ENCODE measurements at regions not wholly inside any gene's neighbourhood (a gene's known extent, or its start where the extent isn't known, plus 50 kb on each side); places are given as distances from the start of the nearest gene placed in this dataset.
A peak's percentile ranks its signal among the peaks of the same experiment; 100 is the strongest.
"Not testable (repeated sequence)": the region's sequence is repeated elsewhere in the genome, so short reads cannot be mapped to it uniquely, and the experiment has no call there.

DNA sequence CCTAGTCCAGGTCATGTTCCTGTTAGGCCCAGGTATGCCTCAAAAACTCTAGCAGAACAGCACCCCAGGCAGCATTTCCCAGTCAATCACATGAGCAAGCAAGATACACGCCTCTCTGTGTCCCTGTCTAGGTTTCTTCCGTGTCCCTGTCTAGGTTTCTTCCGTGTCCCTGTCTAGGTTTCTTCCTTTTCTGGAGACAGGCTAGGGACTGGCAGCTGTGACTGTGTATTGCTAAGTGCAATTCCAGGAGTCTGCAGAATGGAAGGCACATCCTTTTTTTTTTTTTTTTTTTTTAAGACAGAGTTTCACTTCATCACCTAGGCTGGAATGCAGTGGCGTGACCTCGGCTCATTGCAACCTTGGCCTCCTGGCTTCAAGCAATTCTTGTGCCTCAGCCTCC lies 77.6 kb downstream of the SETD4 start:
- Histone ChIP-seq H3K27me3 (ENCODE audit: control insufficient read depth, insufficient read depth, low read length) (no peaks in the 10 kb centered on the region), H3K4me1 (ENCODE audit: control insufficient read depth, insufficient read depth, low read length) (peaks cover 39% of the 10 kb centered on the region), H3K9me3 (ENCODE audit: control insufficient read depth, low read length) (no peaks in the 10 kb centered on the region), H3K4me3 (ENCODE audit: low read length) (no peak overlapping the region), H3K9ac (ENCODE audit: low read length) (no peak overlapping the region), H3K36me3 (ENCODE audit: control insufficient read depth, insufficient read depth, low read length) (no peaks in the 10 kb centered on the region)

DNA sequence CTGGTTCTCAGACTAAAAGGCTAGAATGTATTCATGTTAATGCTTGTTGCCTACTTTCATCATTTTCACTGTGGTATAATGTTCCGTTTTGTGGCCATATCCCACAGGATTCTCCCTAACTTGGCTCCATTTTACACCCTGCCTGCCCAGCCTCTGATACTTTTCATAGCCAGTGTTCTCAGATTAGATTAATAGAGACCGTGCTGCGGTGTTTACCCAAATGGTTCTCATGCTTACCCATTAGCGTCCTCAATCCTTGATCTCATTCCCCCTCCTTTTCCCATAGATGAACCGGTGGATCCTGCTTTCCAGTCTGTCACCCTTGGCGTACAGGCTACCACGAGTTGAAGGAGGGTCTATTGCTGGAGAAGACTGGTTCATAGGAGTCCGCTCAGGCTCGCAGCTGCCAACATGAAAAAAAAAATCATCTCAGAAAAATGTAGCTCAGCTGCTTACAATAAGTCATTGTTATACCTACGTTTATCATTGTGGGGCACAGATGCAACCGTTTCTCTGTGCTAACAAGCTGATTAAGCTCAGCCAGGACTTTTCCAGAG lies 78.7 kb downstream of the SETD4 start:
- H3K36me3 ChIP-seq (ENCODE audit: control insufficient read depth, insufficient read depth, low read length): no peaks in the 10 kb centered on the region
- peaks cover 30% of the 10 kb centered on the region for H3K4me1 ChIP-seq (ENCODE audit: control insufficient read depth, insufficient read depth, low read length)
- H3K4me3 ChIP-seq (ENCODE audit: low read length): no peak overlapping the region
- H3K27me3 ChIP-seq (ENCODE audit: control insufficient read depth, insufficient read depth, low read length): no peaks in the 10 kb centered on the region
- no peaks in the 10 kb centered on the region for H3K9me3 ChIP-seq (ENCODE audit: control insufficient read depth, low read length)
- peak overlapping the region; percentile 19 for H3K9ac ChIP-seq (ENCODE audit: low read length)

DNA sequence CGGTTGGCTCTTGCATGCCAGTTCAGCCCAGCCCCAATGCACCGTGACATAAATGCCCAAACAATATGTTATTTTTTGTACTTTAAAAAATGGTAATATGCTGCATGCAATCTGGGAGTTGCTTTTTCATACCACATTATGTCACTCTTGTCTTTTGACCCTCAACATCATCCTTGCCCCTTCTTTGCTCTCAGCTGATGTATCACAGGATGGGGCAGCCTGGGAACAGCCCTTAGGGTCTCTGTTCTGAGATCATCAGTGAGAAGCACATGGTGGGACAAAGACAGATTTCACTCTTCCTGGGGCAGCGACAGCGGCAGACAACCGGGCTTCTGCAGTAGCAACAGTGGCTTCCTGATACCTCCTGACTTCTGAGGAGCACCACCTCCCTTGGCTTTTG lies 79.5 kb downstream of the SETD4 start:
- Histone ChIP-seq H3K27me3 (ENCODE audit: control insufficient read depth, insufficient read depth, low read length) (no peaks in the 10 kb centered on the region), H3K9me3 (ENCODE audit: control insufficient read depth, low read length) (no peaks in the 10 kb centered on the region), H3K36me3 (ENCODE audit: control insufficient read depth, insufficient read depth, low read length) (no peaks in the 10 kb centered on the region), H3K4me3 (ENCODE audit: low read length) (no peak overlapping the region), H3K4me1 (ENCODE audit: control insufficient read depth, insufficient read depth, low read length) (peaks cover 28% of the 10 kb centered on the region), H3K9ac (ENCODE audit: low read length) (no peak overlapping the region)

DNA sequence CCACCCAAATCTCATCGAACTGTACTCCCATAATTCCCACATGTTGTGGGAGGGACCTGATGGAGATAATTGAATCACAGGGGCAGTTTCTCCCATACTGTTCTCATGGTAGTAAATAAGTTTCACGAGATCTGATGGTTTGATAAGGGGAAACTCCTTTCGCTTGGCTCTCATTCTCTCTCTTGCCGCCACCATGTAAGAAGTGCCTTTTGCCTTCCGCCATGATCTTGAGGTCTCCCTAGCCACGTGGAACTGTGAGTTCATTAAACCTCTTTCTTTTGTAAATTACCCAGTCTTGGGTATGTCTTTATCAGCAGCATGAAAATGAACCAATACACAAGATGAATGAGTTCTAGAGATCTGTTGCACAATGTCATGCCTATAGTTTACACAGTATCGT lies 82.5 kb downstream of the SETD4 start:
- H3K9ac ChIP-seq (ENCODE audit: low read length); H3K9me3 ChIP-seq (ENCODE audit: control insufficient read depth, low read length); H3K36me3 ChIP-seq (ENCODE audit: control insufficient read depth, insufficient read depth, low read length); H3K27me3 ChIP-seq (ENCODE audit: control insufficient read depth, insufficient read depth, low read length); H3K4me3 ChIP-seq (ENCODE audit: low read length): not testable (repeated sequence)
- peaks cover 29% of the 10 kb centered on the region for H3K4me1 ChIP-seq (ENCODE audit: control insufficient read depth, insufficient read depth, low read length)

DNA sequence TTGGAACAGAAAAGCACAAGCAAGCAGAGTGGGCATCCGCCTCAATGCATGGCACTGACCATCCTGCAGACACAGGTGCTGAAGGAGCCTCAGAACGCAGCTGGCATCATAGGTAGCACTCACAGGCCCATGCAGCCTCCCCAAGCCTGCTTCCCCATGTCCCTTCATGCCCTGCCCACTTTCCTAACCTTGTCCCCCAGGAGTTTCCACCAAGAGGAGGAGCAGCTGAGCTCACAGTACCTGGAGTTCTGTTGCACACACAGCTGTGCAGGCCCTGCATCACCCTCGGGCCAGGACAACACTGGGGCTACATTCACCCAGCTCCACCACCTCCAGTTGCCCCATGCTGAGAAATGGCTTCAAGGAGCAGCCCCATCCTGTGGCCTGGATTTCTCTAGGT lies 83.4 kb downstream of the SETD4 start:
- H3K9ac ChIP-seq (ENCODE audit: low read length): no peak overlapping the region
- H3K27me3 ChIP-seq (ENCODE audit: control insufficient read depth, insufficient read depth, low read length): no peaks in the 10 kb centered on the region
- peaks cover 27% of the 10 kb centered on the region for H3K4me1 ChIP-seq (ENCODE audit: control insufficient read depth, insufficient read depth, low read length)
- H3K4me3 ChIP-seq (ENCODE audit: low read length): no peak overlapping the region
- H3K9me3 ChIP-seq (ENCODE audit: control insufficient read depth, low read length): no peaks in the 10 kb centered on the region
- H3K36me3 ChIP-seq (ENCODE audit: control insufficient read depth, insufficient read depth, low read length): no peaks in the 10 kb centered on the region

DNA sequence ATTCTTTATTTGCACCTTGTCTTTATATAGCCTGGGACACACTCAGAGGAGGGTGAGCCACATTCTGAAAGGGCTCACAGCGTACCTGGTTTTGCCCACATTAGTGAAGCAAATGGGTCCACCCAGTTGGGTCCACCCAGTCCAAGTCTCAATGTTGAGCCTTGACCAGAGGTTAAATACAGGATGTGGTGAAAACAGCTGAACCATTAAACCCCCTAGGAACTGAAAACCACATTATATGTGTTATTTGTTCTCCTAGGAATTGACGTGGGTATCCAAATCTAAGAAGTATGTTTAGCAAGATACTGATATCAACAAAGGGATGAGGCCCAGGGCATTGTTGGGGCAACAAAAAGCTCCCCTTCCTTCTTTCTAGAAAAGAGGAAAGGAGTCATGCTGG lies 83.8 kb downstream of the SETD4 start:
- Histone ChIP-seq H3K27me3 (ENCODE audit: control insufficient read depth, insufficient read depth, low read length) (no peaks in the 10 kb centered on the region), H3K9me3 (ENCODE audit: control insufficient read depth, low read length) (no peaks in the 10 kb centered on the region), H3K9ac (ENCODE audit: low read length) (no peak overlapping the region), H3K36me3 (ENCODE audit: control insufficient read depth, insufficient read depth, low read length) (no peaks in the 10 kb centered on the region), H3K4me3 (ENCODE audit: low read length) (no peak overlapping the region), H3K4me1 (ENCODE audit: control insufficient read depth, insufficient read depth, low read length) (peaks cover 24% of the 10 kb centered on the region)

DNA sequence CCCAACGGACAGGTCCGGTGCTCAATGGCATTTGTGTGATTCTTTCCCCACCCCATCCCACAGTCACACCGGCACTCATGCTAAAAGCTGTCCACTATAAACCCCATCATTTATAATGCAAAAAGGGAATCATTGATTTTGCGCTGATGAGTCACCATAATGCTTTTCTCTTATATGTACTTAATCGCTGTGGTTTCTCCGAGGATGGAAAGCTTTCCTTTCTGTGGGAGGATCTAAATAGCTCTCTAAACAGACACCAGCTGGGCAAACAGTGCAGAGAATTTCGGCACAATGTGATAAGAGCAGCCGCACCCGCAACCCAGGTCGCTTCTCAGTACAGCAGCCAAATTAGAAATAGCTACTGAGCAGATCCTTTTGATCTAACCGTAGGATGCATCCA lies 85.6 kb downstream of the SETD4 start:
- Histone ChIP-seq H3K4me3 (ENCODE audit: low read length) (no peak overlapping the region), H3K9ac (ENCODE audit: low read length) (no peak overlapping the region), H3K4me1 (ENCODE audit: control insufficient read depth, insufficient read depth, low read length) (peaks cover 15% of the 10 kb centered on the region), H3K36me3 (ENCODE audit: control insufficient read depth, insufficient read depth, low read length) (no peaks in the 10 kb centered on the region), H3K9me3 (ENCODE audit: control insufficient read depth, low read length) (no peaks in the 10 kb centered on the region), H3K27me3 (ENCODE audit: control insufficient read depth, insufficient read depth, low read length) (no peaks in the 10 kb centered on the region)

DNA sequence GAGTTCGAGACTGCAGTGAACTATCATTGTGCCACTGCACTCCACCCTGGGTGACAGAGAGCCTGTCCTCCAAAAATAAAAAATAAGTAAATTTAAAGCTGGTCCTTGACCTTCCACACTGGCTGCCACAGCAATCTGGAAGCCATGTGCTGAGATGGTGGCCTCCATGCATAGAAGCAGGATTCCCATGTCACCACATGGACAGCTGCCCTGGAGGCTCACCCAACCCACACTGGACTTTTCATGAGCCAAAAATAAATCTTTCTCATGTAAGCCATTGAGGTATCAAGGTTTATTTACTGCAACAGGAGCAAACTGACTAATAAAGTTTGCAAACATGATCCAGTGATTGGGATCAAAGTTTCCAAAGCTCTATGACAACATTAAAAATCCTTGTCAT lies 88.5 kb downstream of the SETD4 start:
- H3K4me1 ChIP-seq (ENCODE audit: control insufficient read depth, insufficient read depth, low read length): peaks cover 15% of the 10 kb centered on the region
- H3K9me3 ChIP-seq (ENCODE audit: control insufficient read depth, low read length): no peaks in the 10 kb centered on the region
- no peaks in the 10 kb centered on the region for H3K36me3 ChIP-seq (ENCODE audit: control insufficient read depth, insufficient read depth, low read length)
- no peak overlapping the region for H3K9ac ChIP-seq (ENCODE audit: low read length)
- no peaks in the 10 kb centered on the region for H3K27me3 ChIP-seq (ENCODE audit: control insufficient read depth, insufficient read depth, low read length)
- no peak overlapping the region for H3K4me3 ChIP-seq (ENCODE audit: low read length)

DNA sequence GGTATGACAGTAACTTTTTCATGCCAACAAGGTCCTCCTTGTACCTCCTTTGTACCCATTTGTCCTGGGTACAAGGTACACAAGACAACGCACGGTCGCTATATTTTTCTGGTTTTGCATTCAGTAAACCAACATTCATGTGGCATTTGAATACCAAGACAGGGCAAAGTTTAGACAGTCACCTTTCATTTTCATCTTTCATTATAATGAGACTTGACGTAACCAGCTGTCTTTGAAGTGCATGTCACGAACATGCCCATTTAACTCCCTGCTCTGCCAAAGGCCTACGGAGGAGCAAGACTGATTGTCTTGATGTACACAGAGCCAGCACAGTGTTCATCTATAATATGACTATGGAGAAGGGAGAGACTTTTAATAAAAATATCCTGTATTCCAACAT lies 91.0 kb downstream of the SETD4 start:
- Histone ChIP-seq H3K27me3 (ENCODE audit: control insufficient read depth, insufficient read depth, low read length) (no peaks in the 10 kb centered on the region), H3K9ac (ENCODE audit: low read length) (no peak overlapping the region), H3K36me3 (ENCODE audit: control insufficient read depth, insufficient read depth, low read length) (no peaks in the 10 kb centered on the region), H3K4me3 (ENCODE audit: low read length) (no peak overlapping the region), H3K4me1 (ENCODE audit: control insufficient read depth, insufficient read depth, low read length) (peaks cover 14% of the 10 kb centered on the region), H3K9me3 (ENCODE audit: control insufficient read depth, low read length) (no peaks in the 10 kb centered on the region)

DNA sequence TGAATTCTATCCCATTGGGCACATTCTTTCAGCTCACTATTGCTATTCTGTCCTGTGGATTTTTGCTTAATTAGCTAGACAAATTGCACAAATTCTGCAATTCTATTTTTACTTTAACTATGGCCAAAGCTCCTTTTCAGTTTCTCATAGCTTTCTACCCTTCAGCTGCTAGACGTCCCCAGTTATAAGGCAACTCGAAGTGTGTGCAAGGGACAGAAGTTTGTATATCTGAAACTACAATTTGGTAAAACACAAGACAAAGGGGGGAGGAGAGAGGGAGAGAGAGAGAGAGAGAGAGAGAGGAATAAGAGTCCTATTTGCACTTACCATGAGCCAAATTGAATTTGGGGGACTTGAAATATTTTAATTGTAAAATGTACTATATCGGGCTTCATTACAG lies 91.8 kb downstream of the SETD4 start:
- H3K9me3 ChIP-seq (ENCODE audit: control insufficient read depth, low read length): no peaks in the 10 kb centered on the region
- H3K4me1 ChIP-seq (ENCODE audit: control insufficient read depth, insufficient read depth, low read length): peaks cover 14% of the 10 kb centered on the region
- H3K27me3 ChIP-seq (ENCODE audit: control insufficient read depth, insufficient read depth, low read length): no peaks in the 10 kb centered on the region
- H3K9ac ChIP-seq (ENCODE audit: low read length): no peak overlapping the region
- no peak overlapping the region for H3K4me3 ChIP-seq (ENCODE audit: low read length)
- no peaks in the 10 kb centered on the region for H3K36me3 ChIP-seq (ENCODE audit: control insufficient read depth, insufficient read depth, low read length)

DNA sequence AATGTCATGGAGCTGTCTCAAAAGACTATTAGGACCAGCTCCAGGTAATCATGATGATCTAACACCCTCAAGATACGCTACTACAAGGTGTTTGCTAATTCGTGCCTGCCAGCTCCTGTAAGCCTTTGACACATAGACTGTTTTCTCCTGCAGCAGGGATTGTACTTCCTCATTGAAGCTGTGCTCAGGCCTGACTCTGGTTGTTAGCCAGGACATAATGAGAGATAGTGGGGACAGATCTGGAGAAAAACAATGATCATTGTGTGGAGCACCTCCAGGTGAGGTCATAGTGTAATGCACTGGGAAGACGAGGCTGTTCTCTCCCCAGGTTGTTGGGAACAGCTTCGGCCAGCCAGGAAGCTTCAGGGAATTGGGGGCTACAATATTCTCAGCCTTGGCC lies 94.6 kb downstream of the SETD4 start:
- Histone ChIP-seq H3K4me3 (ENCODE audit: low read length) (no peak overlapping the region), H3K36me3 (ENCODE audit: control insufficient read depth, insufficient read depth, low read length) (no peaks in the 10 kb centered on the region), H3K27me3 (ENCODE audit: control insufficient read depth, insufficient read depth, low read length) (no peaks in the 10 kb centered on the region), H3K9me3 (ENCODE audit: control insufficient read depth, low read length) (no peaks in the 10 kb centered on the region), H3K9ac (ENCODE audit: low read length) (peak overlapping the region; percentile 23), H3K4me1 (ENCODE audit: control insufficient read depth, insufficient read depth, low read length) (peaks cover 22% of the 10 kb centered on the region)

DNA sequence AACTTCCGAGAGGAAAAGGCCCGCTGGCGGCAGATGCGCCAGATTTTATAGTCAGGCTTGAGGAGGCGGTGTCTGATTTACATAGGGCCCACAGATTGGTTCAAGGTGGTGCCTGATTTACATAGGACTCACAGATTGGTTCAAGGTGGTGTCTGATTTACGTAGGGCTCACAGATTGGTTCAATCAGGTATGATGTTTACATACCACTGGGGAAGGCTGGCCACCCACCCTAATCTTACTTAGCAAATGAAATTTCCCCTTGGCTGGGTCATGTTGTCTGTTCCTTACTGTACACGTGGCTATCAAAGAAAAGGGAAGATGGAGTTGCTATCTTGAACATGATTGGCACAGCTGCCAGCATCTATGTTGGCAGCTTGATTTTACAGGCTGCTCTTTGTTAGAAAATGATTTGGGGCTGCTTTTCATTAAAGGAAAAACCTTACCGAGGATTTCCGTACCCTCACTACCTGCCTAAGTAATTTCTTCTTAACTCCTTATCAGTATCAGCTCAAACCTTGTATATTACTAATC lies 96.3 kb downstream of the SETD4 start:
- H3K4me1 ChIP-seq (ENCODE audit: control insufficient read depth, insufficient read depth, low read length): peaks cover 22% of the 10 kb centered on the region
- no peak overlapping the region for H3K4me3 ChIP-seq (ENCODE audit: low read length)
- H3K36me3 ChIP-seq (ENCODE audit: control insufficient read depth, insufficient read depth, low read length): no peaks in the 10 kb centered on the region
- H3K9me3 ChIP-seq (ENCODE audit: control insufficient read depth, low read length): no peaks in the 10 kb centered on the region
- H3K27me3 ChIP-seq (ENCODE audit: control insufficient read depth, insufficient read depth, low read length): no peaks in the 10 kb centered on the region
- no peak overlapping the region for H3K9ac ChIP-seq (ENCODE audit: low read length)

DNA sequence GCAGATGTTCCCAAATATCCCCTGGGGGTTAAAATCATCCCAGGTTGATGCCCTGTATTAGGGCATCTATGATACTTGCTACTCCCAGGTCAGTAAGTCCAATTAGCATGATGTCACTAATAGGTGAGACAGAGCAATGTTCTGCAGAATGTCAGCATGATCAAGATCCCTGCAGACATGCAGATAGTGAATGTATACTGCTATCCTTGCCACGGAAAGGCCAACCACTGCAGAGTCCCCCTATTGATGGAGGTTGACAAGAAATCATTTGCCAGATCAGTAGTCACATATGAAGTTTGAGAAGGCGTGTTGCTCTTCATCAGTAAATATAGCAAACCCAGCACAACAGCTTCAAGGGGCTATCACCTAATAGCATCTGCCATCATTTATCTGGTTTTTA lies 97.4 kb downstream of the SETD4 start:
- H3K36me3 ChIP-seq (ENCODE audit: control insufficient read depth, insufficient read depth, low read length): no peaks in the 10 kb centered on the region
- H3K4me3 ChIP-seq (ENCODE audit: low read length): no peak overlapping the region
- peaks cover 22% of the 10 kb centered on the region for H3K4me1 ChIP-seq (ENCODE audit: control insufficient read depth, insufficient read depth, low read length)
- H3K27me3 ChIP-seq (ENCODE audit: control insufficient read depth, insufficient read depth, low read length): no peaks in the 10 kb centered on the region
- no peak overlapping the region for H3K9ac ChIP-seq (ENCODE audit: low read length)
- H3K9me3 ChIP-seq (ENCODE audit: control insufficient read depth, low read length): no peaks in the 10 kb centered on the region
